Left forelimb (tissue), 1 donor: ENCODE measurements at regions not wholly inside any gene's neighbourhood (a gene's known extent, or its start where the extent isn't known, plus 50 kb on each side); places are given as distances from the start of the nearest gene placed in this dataset.
"Not testable (repeated sequence)": the region's sequence is repeated elsewhere in the genome, so short reads cannot be mapped to it uniquely, and the experiment has no call there.

Source experiments
- DNase-seq: peaks from one replicate; pipeline ENCODE4 v3.0.0-alpha.2; 2018; ENCODE audit warnings: low spot score

DNA sequence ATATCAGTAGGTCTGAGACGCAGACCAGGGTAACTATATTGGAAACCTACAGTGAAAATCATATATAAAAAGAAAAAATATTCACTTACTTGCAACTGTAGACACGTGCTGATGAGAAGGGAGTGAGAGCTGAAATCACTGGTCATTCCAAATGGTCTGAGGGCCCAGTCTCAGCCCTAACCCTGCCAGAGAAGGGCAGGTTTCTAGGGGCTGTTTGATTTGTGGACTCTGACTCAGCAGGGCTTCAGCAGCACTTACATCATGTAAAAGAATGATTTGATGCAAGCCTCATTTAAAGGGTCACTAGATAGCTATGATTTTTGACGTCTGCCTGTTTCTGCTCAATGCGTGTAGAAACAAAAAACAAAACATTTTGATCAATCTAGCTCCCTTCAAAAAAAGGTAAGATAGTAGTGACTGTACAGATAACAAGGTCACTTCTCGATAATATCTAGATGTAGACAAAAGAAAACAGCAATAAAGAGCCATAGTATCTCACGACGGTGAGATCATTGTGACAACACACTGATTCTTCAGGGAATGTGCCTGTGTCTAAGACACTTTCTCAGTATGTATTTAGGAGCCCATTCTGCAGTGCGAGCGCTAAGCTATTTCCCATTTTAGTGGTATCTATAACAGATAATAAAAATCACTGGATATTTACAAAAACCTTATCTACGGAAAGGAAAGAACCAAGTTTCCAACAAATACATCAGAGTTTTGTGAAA is 307.2 kb downstream of the HIVEP2 start:
- no peak for DNase-seq

DNA sequence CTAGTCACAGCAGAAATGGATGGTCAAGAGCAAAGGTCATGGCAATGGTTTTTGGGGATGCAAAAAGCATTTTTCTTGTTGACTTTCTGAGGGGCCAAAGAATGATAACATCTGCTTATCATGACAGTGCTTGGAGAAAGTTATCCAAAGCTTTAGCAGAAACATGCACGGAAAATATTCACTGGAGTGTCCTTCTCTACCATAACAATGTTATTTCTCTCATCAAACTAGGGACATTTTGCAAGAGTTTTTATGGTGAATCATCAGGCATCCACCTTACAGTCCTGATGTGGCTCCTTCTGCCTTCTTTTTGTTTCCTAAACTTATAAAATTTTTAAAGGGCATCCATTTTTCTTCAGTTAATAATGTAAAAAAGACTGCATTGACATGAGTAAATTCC is 302.3 kb downstream of the HIVEP2 start:
- DNase-seq = no peak

DNA sequence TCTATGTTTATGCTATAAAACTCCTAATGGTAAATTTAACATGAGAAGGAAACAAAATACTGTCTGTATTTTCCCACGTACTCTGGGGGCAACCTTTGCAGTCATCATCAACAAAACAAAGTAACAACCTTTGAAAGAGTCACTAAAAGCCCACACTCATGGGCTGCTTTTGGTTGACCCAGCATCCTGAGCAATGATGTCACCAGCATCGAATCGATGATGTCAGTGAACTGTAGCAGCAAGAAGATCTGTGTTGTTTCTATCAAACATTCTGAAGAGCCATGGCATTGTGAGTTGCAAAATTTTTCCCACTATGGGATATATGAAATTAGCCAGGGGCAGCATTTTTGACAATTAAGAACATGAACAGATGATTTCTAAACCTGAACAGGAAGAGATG is 300.1 kb downstream of the HIVEP2 start:
- no peak for DNase-seq

DNA sequence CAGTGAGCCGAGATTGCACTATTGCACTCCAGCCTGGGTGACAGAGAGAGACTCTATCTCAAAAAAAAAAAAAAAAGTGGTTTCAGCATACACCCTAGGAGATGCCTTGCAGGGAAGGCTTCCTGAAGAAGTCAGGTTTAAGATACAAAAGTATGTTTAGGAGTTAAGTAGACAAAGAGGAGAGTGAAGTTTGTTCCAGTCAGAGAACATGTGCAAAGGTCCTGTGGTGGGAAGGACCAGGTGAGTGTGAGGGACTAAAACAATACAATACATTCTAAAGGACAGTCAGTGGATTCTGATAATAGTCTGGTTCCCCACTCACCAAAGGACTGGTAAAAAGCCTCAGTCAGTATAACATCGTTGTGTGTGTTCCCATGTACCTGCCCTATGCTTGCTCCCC is 299.3 kb downstream of the HIVEP2 start:
- no peak for DNase-seq

DNA sequence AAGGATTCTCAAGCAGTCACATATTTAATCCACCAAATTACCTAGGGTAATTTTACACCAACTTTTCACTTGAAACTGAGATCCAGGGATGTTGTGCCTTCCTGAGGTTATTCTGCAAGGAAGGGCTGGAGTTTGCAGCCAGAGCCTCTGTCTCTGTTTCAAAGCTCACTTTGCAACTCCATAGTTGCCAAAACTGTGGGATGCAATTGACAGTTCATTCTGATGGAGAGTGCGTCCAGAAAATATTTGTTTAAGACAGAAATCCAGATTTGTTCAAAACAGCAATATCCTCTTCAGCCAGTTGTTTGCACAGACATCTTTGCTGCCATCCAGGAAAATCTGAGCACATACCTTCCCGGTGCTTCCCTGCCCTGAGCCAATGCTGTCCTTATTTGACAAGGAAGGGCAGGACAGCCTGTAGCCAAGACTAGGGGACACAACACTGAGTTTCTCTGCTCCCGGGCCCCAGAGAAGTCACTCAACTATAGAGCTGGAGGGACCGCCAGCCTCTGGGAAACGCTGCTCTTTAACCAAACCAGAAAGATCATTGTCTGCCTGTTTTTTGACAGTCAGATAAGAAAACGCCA is 297.4 kb downstream of the HIVEP2 start:
- DNase-seq = no peak

DNA sequence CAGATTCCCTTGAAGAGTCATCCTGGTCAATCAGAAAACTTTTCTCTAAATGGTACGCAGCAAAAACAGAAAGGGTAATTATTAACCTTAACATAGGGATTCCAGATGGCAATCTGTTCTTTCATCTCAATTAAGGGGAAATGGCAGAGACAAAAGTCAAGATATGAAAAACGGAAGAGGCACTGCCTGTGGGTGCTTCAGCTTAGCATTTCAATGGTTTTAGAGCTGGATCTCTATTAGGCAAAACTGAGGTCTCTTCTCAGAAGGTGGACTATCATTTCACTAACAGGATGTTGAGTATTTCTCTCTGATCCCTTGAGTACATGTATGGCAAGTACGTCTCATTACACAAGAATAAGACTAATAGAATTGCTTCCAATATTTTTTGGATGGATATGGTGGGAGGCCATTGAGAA is 296.9 kb downstream of the HIVEP2 start:
- DNase-seq = no peak

DNA sequence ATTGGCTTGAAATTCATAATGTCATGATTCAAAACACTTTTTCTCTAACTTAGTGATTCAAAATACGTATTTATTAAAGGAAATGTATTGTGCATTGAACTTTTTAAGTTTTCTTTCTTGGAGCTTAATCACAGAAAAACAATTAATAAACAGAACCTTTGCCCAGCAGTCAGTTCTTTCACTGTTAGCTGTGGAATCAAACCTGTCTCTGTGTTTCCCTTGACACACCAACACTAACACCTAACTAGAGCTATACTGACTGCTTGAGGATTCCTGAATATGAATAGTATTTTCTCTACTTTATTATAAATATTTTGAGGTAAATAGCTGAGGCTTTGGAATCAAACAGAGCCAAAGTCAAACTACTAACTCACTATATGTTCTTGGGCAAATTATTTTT is 296.4 kb downstream of the HIVEP2 start:
- DNase-seq = no peak

DNA sequence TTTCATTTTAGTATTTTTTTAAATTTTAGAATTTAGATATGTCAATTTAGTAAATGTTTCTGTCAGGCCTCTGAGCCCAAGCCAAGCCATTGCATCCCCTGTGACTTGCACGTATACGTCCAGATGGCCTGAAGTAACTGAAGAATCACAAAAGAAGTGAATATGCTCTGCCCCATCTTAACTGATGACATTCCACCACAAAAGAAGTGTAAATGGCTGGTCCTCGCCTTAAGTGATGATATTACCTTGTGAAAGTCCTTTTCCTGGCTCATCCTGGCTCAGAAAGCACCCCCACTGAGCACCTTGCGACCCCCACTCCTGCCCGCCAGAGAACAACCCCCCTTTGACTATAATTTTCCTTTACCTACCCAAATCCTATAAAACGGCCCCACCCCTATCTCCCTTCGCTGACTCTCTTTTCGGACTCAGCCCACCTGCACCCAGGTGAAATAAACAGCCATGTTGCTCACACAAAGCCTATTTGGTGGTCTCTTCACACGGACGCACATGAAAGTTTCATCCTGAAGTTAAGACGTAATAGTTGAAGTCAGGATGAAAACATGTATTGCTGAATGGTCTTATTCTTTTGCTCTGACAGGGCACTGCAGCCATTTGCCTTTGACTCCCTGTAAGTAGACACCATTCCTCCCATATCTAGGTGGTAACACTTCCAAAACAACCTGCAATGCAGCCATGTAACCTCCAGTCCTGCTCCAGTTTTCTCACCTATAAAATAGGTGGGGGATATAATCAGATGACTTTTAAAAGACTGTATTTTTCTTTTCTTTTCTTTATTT is 295.3 kb downstream of the HIVEP2 start:
- DNase-seq = not testable (repeated sequence)

DNA sequence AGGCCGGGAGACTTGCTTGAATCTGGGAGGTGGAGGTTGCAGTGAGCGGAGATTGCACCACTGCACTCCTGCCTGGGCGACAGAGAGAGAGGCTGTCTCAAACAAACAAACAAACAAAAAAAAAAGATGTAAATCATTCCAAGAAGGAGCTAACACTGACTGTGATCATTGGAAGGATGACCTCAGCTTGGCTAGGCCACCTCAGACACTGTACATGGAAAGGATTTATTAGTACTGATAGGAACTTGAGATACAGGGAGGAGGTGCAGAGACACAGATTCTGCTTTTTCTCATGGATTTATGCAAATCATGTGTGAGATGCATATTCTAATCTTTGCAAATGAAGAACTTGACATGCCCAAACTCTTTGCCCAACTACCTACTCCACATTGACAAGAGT is 293.6 kb downstream of the HIVEP2 start:
- no peak for DNase-seq

DNA sequence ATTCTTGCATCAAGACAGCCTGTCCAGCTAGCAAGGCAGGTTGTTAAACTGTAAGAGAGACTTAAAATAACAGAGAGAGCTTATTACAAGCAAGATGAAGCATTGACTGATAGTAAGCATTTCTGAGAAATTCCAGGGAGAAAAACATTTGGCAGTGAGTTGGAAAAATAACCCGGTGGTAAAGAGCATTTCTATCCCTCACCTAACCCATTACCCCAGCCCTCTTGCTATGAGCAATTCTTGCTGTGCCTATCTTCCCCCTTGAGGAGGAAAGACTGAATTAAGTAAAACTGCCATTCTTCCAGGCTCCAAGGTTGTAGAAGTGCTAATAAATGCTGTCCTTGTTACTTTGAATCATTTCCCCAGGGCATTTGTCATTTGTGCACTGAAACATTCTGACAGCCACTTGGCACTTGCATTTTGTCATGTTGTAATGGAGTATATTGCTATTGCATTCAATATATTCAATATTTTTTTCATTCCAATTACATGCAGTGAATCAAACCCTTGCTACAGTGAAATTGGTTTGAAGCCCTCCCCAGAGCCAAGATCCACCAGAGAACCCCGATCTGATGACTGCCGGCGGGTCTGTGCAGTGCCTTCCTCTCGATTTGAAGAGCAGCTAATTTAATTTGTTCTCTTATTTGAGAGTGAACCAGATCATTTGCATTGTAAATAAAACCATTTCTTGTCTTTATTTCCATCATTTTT is 291.1 kb downstream of the HIVEP2 start:
- DNase-seq = no peak

DNA sequence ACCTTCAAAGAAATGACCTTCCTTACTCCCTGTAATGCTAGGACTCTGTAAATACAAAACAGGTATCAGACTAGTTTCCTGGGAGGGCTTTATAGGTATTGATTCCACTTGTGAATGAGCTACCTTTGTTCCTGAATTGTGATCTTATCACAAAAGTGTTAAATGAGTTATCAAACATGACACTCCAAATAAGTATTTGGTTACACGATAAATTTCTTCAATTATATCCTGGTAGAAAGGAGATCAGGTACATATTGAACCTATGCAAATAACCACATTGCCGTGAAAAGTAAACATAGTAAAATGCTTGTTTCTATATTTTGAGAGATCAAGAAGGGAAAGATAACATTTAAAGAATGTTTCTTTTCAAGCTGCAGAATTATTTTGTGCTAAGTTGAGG is 285.3 kb downstream of the HIVEP2 start:
- no peak for DNase-seq

DNA sequence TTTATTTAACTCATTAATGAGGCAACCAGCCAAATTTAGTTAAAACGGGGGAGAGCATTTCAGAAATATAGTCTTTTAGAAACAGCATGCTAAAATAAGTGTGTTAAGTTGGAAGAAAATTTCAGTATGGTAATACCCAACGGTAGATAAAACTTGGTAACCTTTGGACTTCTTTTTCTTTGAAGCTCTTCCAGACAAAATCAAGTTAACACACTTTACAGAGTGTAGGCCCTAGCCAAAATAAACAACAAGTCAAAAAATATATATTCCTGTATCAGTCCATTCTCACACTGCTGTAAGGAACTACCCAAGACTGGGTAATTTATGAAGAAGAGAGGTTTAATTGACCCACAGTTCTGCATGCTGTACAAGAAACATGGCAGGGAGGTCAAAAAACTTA is 279.6 kb downstream of the HIVEP2 start:
- no peak for DNase-seq

DNA sequence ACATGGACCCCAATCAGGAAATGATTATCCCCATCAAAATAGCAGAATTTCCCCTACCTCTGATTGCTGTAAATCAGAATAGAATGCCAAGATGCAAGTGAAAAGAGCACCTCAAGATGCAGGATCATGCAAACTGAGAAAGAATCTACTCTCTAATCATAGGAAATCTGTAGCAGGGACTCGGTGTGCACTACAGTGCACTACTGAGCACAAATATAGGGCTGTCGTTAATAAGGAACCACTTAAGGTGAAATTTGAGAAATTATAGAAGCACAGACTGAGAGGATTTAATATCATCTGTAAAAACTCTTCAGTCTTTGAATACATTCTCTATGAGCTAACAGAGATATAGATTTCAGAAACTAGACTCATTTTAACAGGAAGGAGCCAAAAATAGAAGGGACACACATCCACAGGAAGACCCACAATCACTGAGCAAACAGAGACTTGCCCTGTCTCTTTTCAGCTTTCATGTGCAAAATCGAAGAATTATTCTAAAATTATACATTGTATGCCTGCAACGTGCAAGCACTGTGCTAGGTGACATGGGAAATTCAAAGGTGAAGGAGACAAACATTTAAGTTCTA is 278.3 kb downstream of the HIVEP2 start:
- DNase-seq = no peak

DNA sequence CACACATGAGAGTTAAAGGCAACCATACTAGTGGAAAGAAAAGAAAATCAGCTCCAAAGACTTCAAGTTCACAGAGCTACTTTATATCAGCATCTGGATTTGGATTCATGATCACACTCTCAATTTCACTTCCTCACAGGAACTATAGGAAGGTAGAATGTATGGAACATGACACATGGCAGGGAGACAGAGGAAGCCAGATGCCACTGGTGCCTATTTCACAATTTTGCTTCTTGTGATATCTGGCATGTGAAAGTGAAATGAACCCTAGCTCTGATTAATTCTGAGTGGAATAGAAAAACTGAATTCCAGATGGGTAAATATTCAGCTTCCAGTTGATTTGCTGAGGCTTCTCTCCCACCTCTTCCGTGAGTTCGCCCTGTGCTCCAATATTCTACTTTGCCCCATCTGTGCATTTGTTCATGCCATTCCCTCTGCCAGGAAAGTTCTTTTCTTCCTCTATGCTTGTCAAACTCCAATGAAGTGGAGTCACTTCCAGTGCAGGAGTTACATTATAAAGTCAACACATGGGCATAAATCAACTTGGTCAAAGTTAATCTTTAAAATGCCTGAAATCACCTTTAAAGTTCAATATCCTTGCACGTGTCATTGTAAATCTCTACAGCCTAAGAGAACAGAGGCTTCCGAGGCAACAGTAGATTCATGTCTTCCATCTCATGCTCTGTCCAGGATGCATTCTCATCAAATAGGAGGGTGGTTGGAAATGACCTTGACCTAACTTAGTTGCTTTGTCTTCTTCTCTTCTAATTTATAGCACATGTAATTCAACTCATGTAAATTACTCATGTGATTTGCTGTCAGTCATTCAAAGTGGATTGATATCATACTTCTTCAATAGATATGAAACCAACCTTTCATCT is 275.3 kb downstream of the HIVEP2 start:
- DNase-seq = no peak

DNA sequence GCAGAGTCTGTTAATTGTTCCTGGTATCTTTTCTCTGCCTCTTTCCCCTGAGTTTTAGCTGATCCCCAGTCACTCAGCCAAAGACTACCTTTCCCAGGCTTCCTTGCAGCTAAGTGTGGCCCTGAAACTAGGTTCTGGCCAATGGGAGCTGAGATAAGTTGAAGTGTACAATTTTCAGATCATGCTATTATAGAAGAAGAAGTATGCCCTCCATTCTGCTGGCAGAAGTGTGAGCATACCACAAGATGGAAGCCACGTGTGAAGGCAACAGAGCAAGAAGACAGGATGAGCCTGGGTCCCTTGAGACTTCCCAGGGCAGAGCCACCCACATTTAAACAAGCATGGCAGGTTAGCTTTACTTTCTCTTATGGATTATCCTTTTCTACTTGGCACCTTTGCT is 273.2 kb downstream of the HIVEP2 start:
- DNase-seq = no peak

DNA sequence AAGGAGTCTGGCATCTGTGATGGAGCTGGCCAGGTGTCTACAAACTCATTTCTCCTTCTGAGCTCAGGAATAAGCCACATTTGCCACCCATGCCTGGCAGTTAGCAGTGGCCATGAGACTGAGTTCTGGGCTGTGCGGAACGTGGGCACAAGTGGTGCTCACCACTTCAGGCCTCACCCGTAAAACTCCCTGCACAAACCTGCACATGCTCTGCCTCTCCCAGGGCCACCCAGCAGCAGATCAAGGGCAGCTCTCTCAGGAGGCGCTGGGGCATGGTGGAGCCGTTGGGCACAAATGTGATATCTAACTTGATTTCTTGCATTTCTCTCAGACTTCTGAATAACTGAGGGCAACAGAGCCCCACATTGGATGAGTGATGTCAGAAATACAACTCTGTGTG is 269.5 kb downstream of the HIVEP2 start:
- DNase-seq = no peak

DNA sequence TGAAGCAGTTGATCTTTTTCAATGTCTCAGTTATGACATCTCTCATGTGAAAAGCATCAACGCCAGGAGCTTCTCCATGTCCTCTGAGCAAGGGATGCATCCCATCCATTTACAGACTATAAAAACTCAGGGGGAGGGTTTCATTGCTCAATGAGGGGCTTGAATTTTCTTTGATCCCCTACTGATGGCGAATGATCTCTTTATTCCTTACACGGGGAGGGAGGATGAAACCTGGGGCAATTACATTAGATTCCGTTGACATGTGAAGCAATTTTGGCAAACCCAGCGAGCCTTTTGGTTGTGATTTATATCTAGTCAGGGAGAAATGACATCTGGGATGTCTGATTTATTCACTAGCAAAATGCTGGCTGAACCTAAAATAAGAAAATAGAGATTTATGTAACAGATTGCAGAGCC is 268.9 kb downstream of the HIVEP2 start:
- no peak for DNase-seq

DNA sequence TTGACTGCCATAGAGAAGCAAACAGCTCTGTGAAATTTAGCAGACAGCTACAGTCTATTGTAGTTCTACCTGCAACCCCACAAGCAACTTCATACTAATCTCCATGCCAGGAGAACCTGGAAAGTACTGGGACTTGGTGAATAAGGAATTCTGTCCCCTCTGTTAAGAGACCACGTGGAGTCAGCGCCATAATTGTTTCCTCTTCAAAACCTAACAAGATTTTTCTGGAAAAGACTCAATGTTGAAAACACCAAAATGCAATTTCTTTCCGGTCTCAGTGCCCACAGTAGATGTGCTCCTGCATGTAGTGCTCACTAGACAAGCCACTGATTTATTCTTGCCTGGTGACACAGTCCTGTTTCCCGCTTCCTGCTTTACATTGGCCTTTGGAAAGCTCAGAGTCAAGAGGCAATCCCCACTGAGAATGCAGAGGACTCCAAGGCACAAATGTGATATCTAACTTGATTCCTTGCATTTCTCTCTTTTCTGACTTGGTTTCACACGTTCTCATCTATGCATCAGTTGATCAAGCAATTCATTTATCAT is 268.3 kb downstream of the HIVEP2 start:
- no peak for DNase-seq

DNA sequence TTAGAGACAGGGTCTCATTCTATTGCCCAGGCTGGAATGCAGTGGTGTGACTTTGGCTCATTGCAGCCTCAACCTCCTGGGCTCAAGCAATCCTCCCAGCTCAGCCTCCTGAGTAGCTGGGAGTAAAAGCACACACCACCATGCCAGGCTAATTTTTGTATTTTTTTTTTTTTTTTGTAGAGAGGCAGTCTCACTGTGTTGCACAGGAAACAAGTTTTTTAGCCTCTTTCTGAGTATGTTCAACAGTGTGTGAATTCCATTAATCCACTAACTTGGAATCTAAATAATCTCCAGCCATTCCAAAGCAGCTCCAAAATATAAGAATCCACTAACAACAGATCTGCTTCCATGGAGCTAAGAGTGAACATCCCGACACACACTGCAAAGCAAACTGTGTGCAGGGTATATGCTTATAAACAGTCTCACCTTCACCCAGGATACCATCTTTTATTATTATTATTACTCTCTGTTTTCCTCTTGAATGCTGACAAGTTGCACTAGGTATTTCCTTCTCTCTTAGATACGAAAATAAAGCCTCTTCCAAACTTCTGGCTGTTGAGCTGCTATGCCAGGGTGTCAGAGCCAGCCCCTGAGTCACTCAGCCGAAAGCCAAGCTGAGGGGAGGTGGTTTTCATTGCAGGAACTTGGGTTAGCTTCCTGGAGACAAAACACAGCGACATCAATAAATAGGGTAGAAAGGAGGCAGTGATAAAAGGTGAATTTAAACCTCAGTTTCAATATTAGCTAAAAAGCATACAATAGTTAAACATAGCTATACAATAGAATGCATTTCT is 264.9 kb downstream of the HIVEP2 start:
- DNase-seq = no peak

DNA sequence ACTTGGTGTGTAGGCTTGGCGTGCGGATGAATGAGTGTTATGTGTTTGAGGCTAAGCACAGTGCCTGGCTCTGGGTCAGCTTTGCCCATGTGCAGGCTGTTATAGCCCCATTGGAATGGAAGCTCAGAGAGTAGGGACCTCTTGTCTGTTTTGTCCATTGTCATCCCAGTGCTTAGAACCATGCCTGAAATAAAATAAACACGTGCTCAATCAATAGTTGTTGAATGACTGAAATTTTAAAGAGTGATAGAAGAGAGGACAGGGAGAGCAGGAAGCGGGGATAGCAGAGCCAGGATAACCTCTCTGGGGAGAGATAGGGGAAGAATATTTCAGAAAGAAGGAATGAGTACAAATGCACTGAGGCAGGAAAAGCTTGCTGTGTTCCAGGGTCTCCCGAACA is 263.9 kb downstream of the HIVEP2 start:
- DNase-seq = no peak
